ENCODE measurements at regions not wholly inside any gene's neighbourhood (a gene's known extent, or its start where the extent isn't known, plus 50 kb on each side); places are given as distances from the start of the nearest gene placed in this dataset.
A peak's percentile ranks its signal among the peaks of the same experiment; 100 is the strongest.

DNA sequence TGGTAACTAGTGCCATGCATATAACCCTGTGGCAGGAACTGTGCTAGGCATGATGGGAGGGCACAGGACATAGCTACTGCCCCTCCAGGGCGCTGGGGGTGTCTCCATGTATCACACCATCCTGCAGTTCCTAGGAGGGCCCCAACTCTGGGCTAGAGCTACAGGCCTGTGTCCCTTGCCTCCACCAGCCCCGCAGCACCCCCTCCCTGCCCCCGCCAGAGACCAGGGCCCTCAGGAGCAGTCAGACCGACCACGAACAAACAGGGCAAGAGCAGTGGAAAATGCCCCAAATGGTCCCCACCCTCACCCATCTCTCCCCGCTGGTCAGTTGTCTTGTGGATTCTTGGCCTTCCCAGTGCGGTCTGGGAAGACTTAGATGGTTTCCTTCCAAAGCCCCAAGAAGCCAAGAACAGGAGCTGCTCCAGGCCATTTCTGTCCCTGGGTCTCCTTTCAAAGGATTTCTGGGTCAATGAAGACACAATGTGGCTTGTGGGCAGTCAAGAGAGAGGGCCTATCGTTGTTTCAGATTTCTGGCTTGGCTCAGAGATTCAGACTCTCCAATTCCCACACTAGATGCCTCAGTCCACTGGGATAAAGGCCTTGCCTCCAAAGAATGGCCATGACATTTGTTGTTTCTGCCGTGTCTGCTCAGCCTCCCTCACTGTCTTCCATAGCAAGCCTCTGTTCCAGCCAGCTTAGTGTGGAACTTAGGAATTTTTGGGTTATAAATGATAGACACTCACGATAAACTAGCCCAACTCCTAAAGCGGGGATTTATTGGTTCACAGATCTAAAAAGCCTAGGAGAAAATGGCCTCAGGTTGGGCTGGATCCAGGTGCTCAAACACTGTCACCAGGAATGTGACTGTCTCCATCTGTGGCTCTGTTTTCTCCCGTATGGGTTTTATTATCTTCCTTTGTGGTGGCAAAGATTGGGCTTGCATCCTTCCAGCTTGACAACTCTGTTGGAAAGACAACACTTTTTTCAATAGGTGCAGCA is 80.6 kb downstream of the LSM3 start:
- Histone ChIP-seq H3K9me3 (ENCODE audit: control insufficient read depth, low read depth, low read length) (no peaks in the 10 kb centered on the region), H2BK20ac (ENCODE audit: low read depth, low read length, poor library complexity, severe bottlenecking) (no peak overlapping the region), H3K79me1 (ENCODE audit: insufficient read depth, low read depth, low read length, poor library complexity, severe bottlenecking) (no peaks in the 10 kb centered on the region), H3K23me2 (ENCODE audit: insufficient read length, low read depth, low read length, poor library complexity, severe bottlenecking) (no peaks in the 10 kb centered on the region), H2BK120ac (ENCODE audit: low read depth, low read length, poor library complexity, severe bottlenecking) (no peak overlapping the region), H3K23ac (ENCODE audit: insufficient read length, low read depth, low read length) (no peak overlapping the region), H3K79me2 (ENCODE audit: insufficient read depth, low read length) (no peaks in the 10 kb centered on the region), H3K9ac (ENCODE audit: extremely low read depth, insufficient read length, low read length) (no peak overlapping the region), H4K5ac (ENCODE audit: insufficient read length, low read depth, low read length) (no peak overlapping the region), H3T11ph (ENCODE audit: low read length) (no peak overlapping the region), H2AFZ (ENCODE audit: low read length) (no peak overlapping the region), H3K27me3 (ENCODE audit: insufficient read depth, low read length) (no peaks in the 10 kb centered on the region), H3K4me1 (ENCODE audit: insufficient read depth, low read length) (no peaks in the 10 kb centered on the region), H2BK5ac (ENCODE audit: insufficient read length, low read length) (no peak overlapping the region), H3K4ac (ENCODE audit: low read depth, low read length) (no peak overlapping the region), H4K91ac (ENCODE audit: insufficient read length, low read depth, low read length) (no peak overlapping the region), H3K56ac (ENCODE audit: insufficient read length, low read depth, low read length) (no peak overlapping the region), H3K27ac (ENCODE audit: insufficient read length, low read depth, low read length) (no peak overlapping the region), H2AK5ac (ENCODE audit: insufficient read length, low read length) (no peak overlapping the region), H3K14ac (ENCODE audit: insufficient read depth, low read length) (no peak overlapping the region), H2BK12ac (ENCODE audit: insufficient read length, low read depth, low read length) (no peak overlapping the region), H3K4me2 (ENCODE audit: insufficient read depth, insufficient read length, low read length) (no peak overlapping the region), H4K20me1 (ENCODE audit: control insufficient read depth, insufficient read depth, insufficient read length) (no peaks in the 10 kb centered on the region), H2BK15ac (ENCODE audit: low read depth, low read length) (no peak overlapping the region), H4K8ac (replicated peaks; ENCODE audit: insufficient read length, low read depth, low read length) (no peak overlapping the region), H3K18ac (ENCODE audit: insufficient read length, low read depth, low read length) (no peak overlapping the region)
- peaks cover 14 to 22% of the 10 kb centered on the region in 2 experiments for H3K4me1 Mint-ChIP-seq
- no CpG with 5 or more reads among the region's 12 CpGs for WGBS (ENCODE audit: extremely low coverage, insufficient read length, low lambda C conversion rate)
- H3K36me3 Mint-ChIP-seq (ENCODE audit: insufficient read depth in 1 of 3, low read depth in 3 of 3): peaks cover 0 to 3% (median 2%) of the 10 kb centered on the region in 3 experiments; a peak in 1 of 7 replicates
- H3K9me3 Mint-ChIP-seq: peaks cover 3 to 15% of the 10 kb centered on the region in 2 experiments; a peak in 4 of 5 replicates
- no peak overlapping the region for H3K4me3 Mint-ChIP-seq
- no peak for DNase-seq
- no peak for TF ChIP-seq CTCF (conservative IDR thresholded peaks at IDR 0.05)
- peaks cover 3% of the 10 kb centered on the region for H3K27me3 Mint-ChIP-seq (ENCODE audit: low read depth)
- peak overlapping the region in 1 of 3 experiments; percentile 25; a peak in 2 of 7 replicates for H3K27ac Mint-ChIP-seq
